ENCODE measurements at regions not wholly inside any gene's neighbourhood (a gene's known extent, or its start where the extent isn't known, plus 50 kb on each side); places are given as distances from the start of the nearest gene placed in this dataset.
A peak's percentile ranks its signal among the peaks of the same experiment; 100 is the strongest.

DNA sequence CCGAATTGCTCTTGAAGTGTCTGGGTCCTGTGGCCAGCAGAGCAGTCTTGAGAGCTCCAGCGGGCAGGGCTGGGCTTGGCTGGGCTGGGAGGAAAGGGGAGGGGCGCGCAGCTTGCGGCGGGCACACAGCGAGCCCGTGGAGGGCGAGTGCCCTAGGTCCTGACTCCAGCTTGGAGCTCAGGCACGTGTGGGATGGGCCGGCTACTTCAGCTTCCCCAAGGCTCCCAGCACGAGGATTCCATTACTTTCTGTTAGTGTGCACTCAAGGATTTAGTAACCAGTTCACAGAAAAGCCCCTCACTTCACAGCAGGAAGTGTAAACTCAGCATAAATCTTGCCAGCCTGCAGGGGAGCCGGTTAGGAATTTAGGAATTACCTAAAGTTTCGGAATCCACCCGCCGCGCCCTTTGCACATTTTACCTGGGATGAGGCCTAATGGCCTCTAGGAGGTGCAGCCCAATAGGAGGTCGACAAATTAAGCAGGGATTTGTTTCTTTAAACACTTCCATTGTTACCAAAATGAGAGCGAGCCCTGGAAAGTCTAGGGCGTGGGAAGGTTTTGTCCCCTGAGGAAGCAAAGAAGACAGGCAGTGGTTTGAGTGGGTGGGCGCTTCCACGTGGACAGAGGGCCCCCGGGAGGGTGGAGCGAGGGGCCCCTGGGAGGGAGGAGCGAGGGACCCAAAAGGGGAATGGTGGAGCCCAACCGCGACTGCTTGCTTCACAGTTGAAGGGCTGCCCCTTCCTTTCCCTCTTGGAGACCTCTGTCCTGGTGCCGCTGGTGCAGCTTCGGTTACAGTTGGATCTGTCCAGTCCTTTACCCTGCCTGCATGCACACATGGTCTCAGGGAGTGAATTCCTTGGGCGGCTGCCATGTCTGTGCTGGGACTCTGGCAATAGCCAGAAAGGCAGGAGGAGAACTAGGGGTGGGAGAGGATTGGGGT, 93.3 kb downstream of the CTAGE1 start:
- TF ChIP-seq, protein P1, sequence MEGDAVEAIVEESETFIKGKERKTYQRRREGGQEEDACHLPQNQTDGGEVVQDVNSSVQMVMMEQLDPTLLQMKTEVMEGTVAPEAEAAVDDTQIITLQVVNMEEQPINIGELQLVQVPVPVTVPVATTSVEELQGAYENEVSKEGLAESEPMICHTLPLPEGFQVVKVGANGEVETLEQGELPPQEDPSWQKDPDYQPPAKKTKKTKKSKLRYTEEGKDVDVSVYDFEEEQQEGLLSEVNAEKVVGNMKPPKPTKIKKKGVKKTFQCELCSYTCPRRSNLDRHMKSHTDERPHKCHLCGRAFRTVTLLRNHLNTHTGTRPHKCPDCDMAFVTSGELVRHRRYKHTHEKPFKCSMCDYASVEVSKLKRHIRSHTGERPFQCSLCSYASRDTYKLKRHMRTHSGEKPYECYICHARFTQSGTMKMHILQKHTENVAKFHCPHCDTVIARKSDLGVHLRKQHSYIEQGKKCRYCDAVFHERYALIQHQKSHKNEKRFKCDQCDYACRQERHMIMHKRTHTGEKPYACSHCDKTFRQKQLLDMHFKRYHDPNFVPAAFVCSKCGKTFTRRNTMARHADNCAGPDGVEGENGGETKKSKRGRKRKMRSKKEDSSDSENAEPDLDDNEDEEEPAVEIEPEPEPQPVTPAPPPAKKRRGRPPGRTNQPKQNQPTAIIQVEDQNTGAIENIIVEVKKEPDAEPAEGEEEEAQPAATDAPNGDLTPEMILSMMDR (IDR thresholded peaks at IDR 0.05; ENCODE audit: poor library complexity), result peak; percentile 35
- TF ChIP-seq EZH2 (IDR thresholded peaks at IDR 0.05; ENCODE audit: borderline replicate concordance) (no peak), EZH2phosphoT487 (IDR thresholded peaks at IDR 0.05; ENCODE audit: low read depth, severe bottlenecking, unreplicated experiment) (no peak)

Measured in hepatocyte (in vitro differentiated cells).